SK-N-SH treated with all-trans-retinoic acid at 6 μM for 48 hours (cell line): ENCODE measurements at regions not wholly inside any gene's neighbourhood (a gene's known extent, or its start where the extent isn't known, plus 50 kb on each side); places are given as distances from the start of the nearest gene placed in this dataset.

Source experiments
- ATAC-seq: fragments of 200-7000 bp; cut with Tn5 transposase; 3 replicates; pipeline ENCODE4 v1.9.1; 2020; ENCODE audit warnings: mild to moderate bottlenecking, moderate library complexity
- ARNTL ChIP-seq: fragments of 450-650 bp; formaldehyde crosslinking; IDR thresholded peaks from 2 replicates; pipeline ENCODE4 v1.5.0; 2020; ENCODE audit warnings: low read depth, mild to moderate bottlenecking, moderate library complexity, borderline replicate concordance
- BACH2 ChIP-seq: fragments of 250-450 bp; sonication (Bioruptor Pico); IDR thresholded peaks from 2 replicates; pipeline ENCODE4 v1.9.0; 2021; ENCODE audit warnings: mild to moderate bottlenecking, borderline replicate concordance
- CREB5 ChIP-seq: fragments of 250-450 bp; sonication (Bioruptor Pico); IDR thresholded peaks from 2 replicates; pipeline ENCODE4 v1.5.1; 2020; ENCODE audit warnings: low read depth, mild to moderate bottlenecking, moderate library complexity
- CSDC2 ChIP-seq: fragments of 250-450 bp; sonication (Bioruptor Pico); IDR thresholded peaks from 2 replicates; pipeline ENCODE4 v1.5.0; 2020; ENCODE audit warnings: mild to moderate bottlenecking, moderate library complexity
- CSRNP3 ChIP-seq: fragments of 250-450 bp; sonication (Bioruptor Pico); IDR thresholded peaks from 2 replicates; pipeline ENCODE4 v1.5.1; 2021; ENCODE audit warnings: mild to moderate bottlenecking, moderate library complexity
- ESRRG ChIP-seq: fragments of 250-450 bp; sonication (Bioruptor Pico); IDR thresholded peaks from 2 replicates; pipeline ENCODE4 v1.6.1; 2021; ENCODE audit warnings: mild to moderate bottlenecking
- GLIS3 ChIP-seq: fragments of 250-450 bp; sonication (Bioruptor Pico); IDR thresholded peaks from 2 replicates; pipeline ENCODE4 v1.5.0; 2020; ENCODE audit warnings: mild to moderate bottlenecking, moderate library complexity
- ISL1 ChIP-seq: fragments of 250-450 bp; sonication (Bioruptor Pico); IDR thresholded peaks from 2 replicates; pipeline ENCODE4 v2.1.2; 2022; ENCODE audit warnings: mild to moderate bottlenecking, moderate library complexity
- OSR1 ChIP-seq: fragments of 250-450 bp; sonication (Bioruptor Pico); IDR thresholded peaks from 2 replicates; pipeline ENCODE4 v1.8.0; 2022; ENCODE audit warnings: moderate library complexity, mild to moderate bottlenecking, inconsistent platforms
- PATZ1 ChIP-seq: fragments of 250-450 bp; sonication (Bioruptor Pico); IDR thresholded peaks from 2 replicates; pipeline ENCODE4 v1.8.0; 2020; ENCODE audit warnings: mild to moderate bottlenecking, moderate library complexity, borderline replicate concordance
- POU6F1 ChIP-seq: fragments of 250-450 bp; sonication (Bioruptor Pico); IDR thresholded peaks from 2 replicates; pipeline ENCODE4 v1.8.0; 2021; ENCODE audit warnings: low read depth, mild to moderate bottlenecking, moderate library complexity, borderline replicate concordance
- PPARA ChIP-seq: fragments of 250-450 bp; sonication (Bioruptor Pico); IDR thresholded peaks from 2 replicates; pipeline ENCODE4 v1.5.0; 2020; ENCODE audit warnings: mild to moderate bottlenecking, borderline replicate concordance
- RARB ChIP-seq: fragments of 250-450 bp; sonication (Bioruptor Pico); IDR thresholded peaks from 2 replicates; pipeline ENCODE4 v1.8.0; 2021; ENCODE audit warnings: mild to moderate bottlenecking, moderate library complexity
- SNAI2 ChIP-seq: fragments of 250-450 bp; sonication (Bioruptor Pico); IDR thresholded peaks from 2 replicates; pipeline ENCODE4 v1.5.0; 2020; ENCODE audit warnings: mild to moderate bottlenecking, moderate library complexity
- TCF4 ChIP-seq: fragments of 250-450 bp; sonication (Bioruptor Pico); IDR thresholded peaks from 2 replicates; pipeline ENCODE4 v1.8.0; 2021; ENCODE audit warnings: mild to moderate bottlenecking, moderate library complexity, borderline replicate concordance
- TOX ChIP-seq: fragments of 250-450 bp; sonication (Bioruptor Pico); IDR thresholded peaks from 2 replicates; pipeline ENCODE4 v1.8.0; 2021; ENCODE audit warnings: mild to moderate bottlenecking, moderate library complexity, borderline replicate concordance
- TSHZ2 ChIP-seq: fragments of 250-450 bp; sonication (Bioruptor Pico); IDR thresholded peaks from 2 replicates; pipeline ENCODE4 v1.5.0; 2020; ENCODE audit warnings: mild to moderate bottlenecking, moderate library complexity
- ZFP3 ChIP-seq: fragments of 250-450 bp; sonication (Bioruptor Pico); IDR thresholded peaks from 2 replicates; pipeline ENCODE4 v1.5.0; 2020; ENCODE audit warnings: mild to moderate bottlenecking, moderate library complexity
- ZFP30 ChIP-seq: fragments of 450-650 bp; formaldehyde crosslinking; IDR thresholded peaks from 2 replicates; pipeline ENCODE4 v1.5.0; 2022; ENCODE audit warnings: mild to moderate bottlenecking, moderate library complexity
- ZNF565 ChIP-seq: fragments of 450-650 bp; formaldehyde crosslinking; conservative IDR thresholded peaks from 2 replicates; pipeline ENCODE4 v1.5.0; 2020; ENCODE audit warnings: low read depth, mild to moderate bottlenecking, moderate library complexity
- ZNF70 ChIP-seq: fragments of 450-650 bp; formaldehyde crosslinking; IDR thresholded peaks from 2 replicates; pipeline ENCODE4 v1.5.0; 2020; ENCODE audit warnings: mild to moderate bottlenecking, moderate library complexity
- ZNF8 ChIP-seq: fragments of 450-650 bp; formaldehyde crosslinking; IDR thresholded peaks from 2 replicates; pipeline ENCODE4 v1.5.0; 2020; ENCODE audit warnings: mild to moderate bottlenecking, moderate library complexity

GRCh38 chr4:84327526-84327925 lies 171.6 kb downstream of the NKX6-1 start:
- no peak for ATAC-seq
- no peak for TF ChIP-seq CREB5 (CRISPR knock-in tag)
- TF ChIP-seq GLIS3 (CRISPR knock-in tag) = no peak
- TF ChIP-seq RARB (CRISPR knock-in tag) = no peak
- TF ChIP-seq OSR1 = no peak
- no peak for TF ChIP-seq ARNTL
- TF ChIP-seq PATZ1 = no peak
- TF ChIP-seq ESRRG (CRISPR knock-in tag) = no peak
- no peak for TF ChIP-seq CSDC2
- TF ChIP-seq TSHZ2 = no peak
- TF ChIP-seq ZNF8 (CRISPR knock-in tag) = no peak
- TF ChIP-seq SNAI2 (CRISPR knock-in tag) = no peak
- TF ChIP-seq PPARA (CRISPR knock-in tag) = no peak
- no peak for TF ChIP-seq BACH2 (CRISPR knock-in tag)
- TF ChIP-seq ZNF70 (CRISPR knock-in tag) = no peak
- no peak for TF ChIP-seq TOX (CRISPR knock-in tag)
- no peak for TF ChIP-seq ISL1 (CRISPR knock-in tag)
- TF ChIP-seq TCF4 (CRISPR knock-in tag) = no peak
- no peak for TF ChIP-seq ZNF565 (CRISPR knock-in tag)

GRCh38 chr4:84325625-84326024 lies 173.5 kb downstream of the NKX6-1 start:
- TF ChIP-seq PPARA (CRISPR knock-in tag) (no peak), RARB (CRISPR knock-in tag) (no peak), POU6F1 (no peak), CSDC2 (no peak), ISL1 (CRISPR knock-in tag) (no peak), ZNF70 (CRISPR knock-in tag) (no peak), ZFP3 (CRISPR knock-in tag) (no peak), ESRRG (CRISPR knock-in tag) (no peak), CREB5 (CRISPR knock-in tag) (no peak), GLIS3 (CRISPR knock-in tag) (no peak), OSR1 (no peak), BACH2 (CRISPR knock-in tag) (no peak), TOX (CRISPR knock-in tag) (no peak), ZNF8 (CRISPR knock-in tag) (no peak), SNAI2 (CRISPR knock-in tag) (no peak), ZNF565 (CRISPR knock-in tag) (no peak), ZFP30 (CRISPR knock-in tag) (no peak), TCF4 (CRISPR knock-in tag) (no peak), PATZ1 (no peak), CSRNP3 (CRISPR knock-in tag) (no peak)
- TF ChIP-seq, all 23 proteins: peak for 0
- no peak for ATAC-seq
